ENCODE measurements at regions not wholly inside any gene's neighbourhood (a gene's known extent, or its start where the extent isn't known, plus 50 kb on each side); places are given as distances from the start of the nearest gene placed in this dataset.

- no peak for TF ChIP-seq HNF4G (IDR thresholded peaks at IDR 0.05; ENCODE audit: borderline replicate concordance, low read depth, low read length)
- no peak for TF ChIP-seq HNF4G (CRISPR knock-in tag; IDR thresholded peaks at IDR 0.05; ENCODE audit: borderline replicate concordance, low read depth)
- no peak for TF ChIP-seq ZNF225 (CRISPR knock-in tag; IDR thresholded peaks at IDR 0.05)
- TF ChIP-seq ELF4 (CRISPR knock-in tag; IDR thresholded peaks at IDR 0.05; ENCODE audit: borderline replicate concordance): no peak
Observed at GRCh38 chr2:67923696-67924095, 139.1 kb downstream of the C1D start.
